ENCODE measurements at regions not wholly inside any gene's neighbourhood (a gene's known extent, or its start where the extent isn't known, plus 50 kb on each side); places are given as distances from the start of the nearest gene placed in this dataset.

DNA sequence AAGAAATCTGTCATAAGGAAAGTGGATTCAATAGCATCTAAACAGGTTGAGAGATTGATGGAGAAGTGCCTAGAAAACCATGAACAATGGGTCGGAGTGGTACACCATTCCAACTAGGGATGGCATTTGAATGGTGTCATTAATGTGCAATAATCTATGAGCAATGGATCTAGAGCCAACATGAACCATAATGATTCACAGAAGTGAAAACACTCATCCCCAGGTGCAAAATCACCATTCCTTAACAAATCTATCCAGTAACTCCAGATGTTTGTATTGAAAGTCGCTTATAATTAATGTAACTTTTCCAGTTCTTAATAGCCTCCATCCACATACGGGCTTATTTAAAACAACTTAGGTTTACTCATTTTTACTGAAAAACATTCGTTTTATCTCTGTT is 201.3 kb upstream of the ADGRL4 start:
- TF ChIP-seq, protein P1, sequence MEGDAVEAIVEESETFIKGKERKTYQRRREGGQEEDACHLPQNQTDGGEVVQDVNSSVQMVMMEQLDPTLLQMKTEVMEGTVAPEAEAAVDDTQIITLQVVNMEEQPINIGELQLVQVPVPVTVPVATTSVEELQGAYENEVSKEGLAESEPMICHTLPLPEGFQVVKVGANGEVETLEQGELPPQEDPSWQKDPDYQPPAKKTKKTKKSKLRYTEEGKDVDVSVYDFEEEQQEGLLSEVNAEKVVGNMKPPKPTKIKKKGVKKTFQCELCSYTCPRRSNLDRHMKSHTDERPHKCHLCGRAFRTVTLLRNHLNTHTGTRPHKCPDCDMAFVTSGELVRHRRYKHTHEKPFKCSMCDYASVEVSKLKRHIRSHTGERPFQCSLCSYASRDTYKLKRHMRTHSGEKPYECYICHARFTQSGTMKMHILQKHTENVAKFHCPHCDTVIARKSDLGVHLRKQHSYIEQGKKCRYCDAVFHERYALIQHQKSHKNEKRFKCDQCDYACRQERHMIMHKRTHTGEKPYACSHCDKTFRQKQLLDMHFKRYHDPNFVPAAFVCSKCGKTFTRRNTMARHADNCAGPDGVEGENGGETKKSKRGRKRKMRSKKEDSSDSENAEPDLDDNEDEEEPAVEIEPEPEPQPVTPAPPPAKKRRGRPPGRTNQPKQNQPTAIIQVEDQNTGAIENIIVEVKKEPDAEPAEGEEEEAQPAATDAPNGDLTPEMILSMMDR (IDR thresholded peaks at IDR 0.05): no peak
- TF ChIP-seq ZFX (IDR thresholded peaks at IDR 0.05; ENCODE audit: borderline replicate concordance): no peak
